ENCODE measurements at regions not wholly inside any gene's neighbourhood (a gene's known extent, or its start where the extent isn't known, plus 50 kb on each side); places are given as distances from the start of the nearest gene placed in this dataset.

GRCh38 chr10:83801983-83802382 lies 337.3 kb upstream of the GHITM start:
- no peaks in the 10 kb centered on the region for H3K36me3 ChIP-seq (ENCODE audit: insufficient read depth, low read length)
- no peaks in the 10 kb centered on the region for H3K4me1 ChIP-seq (ENCODE audit: insufficient read depth, low read length, severe bottlenecking)
- no peaks in the 10 kb centered on the region for H3K9me3 ChIP-seq (ENCODE audit: low read length)
- H3K9me2 ChIP-seq (ENCODE audit: low read depth, low read length) = no peaks in the 10 kb centered on the region
- no peak overlapping the region for H3K4me3 ChIP-seq (ENCODE audit: low read depth, low read length, poor library complexity, severe bottlenecking)
- H3F3A ChIP-seq (ENCODE audit: insufficient read depth, low read length) = no peaks in the 10 kb centered on the region
- H3K4me2 ChIP-seq (ENCODE audit: low read length) = no peak overlapping the region
- H3K79me2 ChIP-seq (ENCODE audit: insufficient read depth, low read length) = no peaks in the 10 kb centered on the region
- no peak overlapping the region for H2AFZ ChIP-seq (ENCODE audit: low read length)
- no peak overlapping the region for H3K27ac ChIP-seq (ENCODE audit: low read depth, low read length, poor library complexity, severe bottlenecking)
- peak; percentile 20; the same call in 1 of the 2 replicates for TF ChIP-seq CTCF (IDR thresholded peaks at IDR 0.05; ENCODE audit: low read length)
- TF ChIP-seq EZH2 (IDR thresholded peaks at IDR 0.05; ENCODE audit: borderline replicate concordance, low read length) = no peak
- no peak overlapping the region for H3K9ac ChIP-seq (ENCODE audit: low read length)
- no peaks in the 10 kb centered on the region for H3K27me3 ChIP-seq (ENCODE audit: insufficient read depth, low read length)
- no peaks in the 10 kb centered on the region for H4K20me1 ChIP-seq (ENCODE audit: insufficient read depth, low read length)

GRCh38 chr10:83806717-83807116 lies 332.6 kb upstream of the GHITM start:
- H3K79me2 ChIP-seq (ENCODE audit: insufficient read depth, low read length) = no peaks in the 10 kb centered on the region
- no peaks in the 10 kb centered on the region for H3K36me3 ChIP-seq (ENCODE audit: insufficient read depth, low read length)
- H3K4me3 ChIP-seq (ENCODE audit: low read depth, low read length, poor library complexity, severe bottlenecking) = no peak overlapping the region
- no peak overlapping the region for H2AFZ ChIP-seq (ENCODE audit: low read length)
- H3K9ac ChIP-seq (ENCODE audit: low read length) = no peak overlapping the region
- H3K4me1 ChIP-seq (ENCODE audit: insufficient read depth, low read length, severe bottlenecking) = no peaks in the 10 kb centered on the region
- H3K27me3 ChIP-seq (ENCODE audit: insufficient read depth, low read length) = no peaks in the 10 kb centered on the region
- no peak for TF ChIP-seq CTCF (IDR thresholded peaks at IDR 0.05; ENCODE audit: low read length)
- no peak for TF ChIP-seq EZH2 (IDR thresholded peaks at IDR 0.05; ENCODE audit: borderline replicate concordance, low read length)
- no peaks in the 10 kb centered on the region for H3K9me2 ChIP-seq (ENCODE audit: low read depth, low read length)
- H3F3A ChIP-seq (ENCODE audit: insufficient read depth, low read length) = no peaks in the 10 kb centered on the region
- H3K9me3 ChIP-seq (ENCODE audit: low read length) = no peaks in the 10 kb centered on the region
- H3K4me2 ChIP-seq (ENCODE audit: low read length) = no peak overlapping the region
- no peak overlapping the region for H3K27ac ChIP-seq (ENCODE audit: low read depth, low read length, poor library complexity, severe bottlenecking)
- no peaks in the 10 kb centered on the region for H4K20me1 ChIP-seq (ENCODE audit: insufficient read depth, low read length)

DNA sequence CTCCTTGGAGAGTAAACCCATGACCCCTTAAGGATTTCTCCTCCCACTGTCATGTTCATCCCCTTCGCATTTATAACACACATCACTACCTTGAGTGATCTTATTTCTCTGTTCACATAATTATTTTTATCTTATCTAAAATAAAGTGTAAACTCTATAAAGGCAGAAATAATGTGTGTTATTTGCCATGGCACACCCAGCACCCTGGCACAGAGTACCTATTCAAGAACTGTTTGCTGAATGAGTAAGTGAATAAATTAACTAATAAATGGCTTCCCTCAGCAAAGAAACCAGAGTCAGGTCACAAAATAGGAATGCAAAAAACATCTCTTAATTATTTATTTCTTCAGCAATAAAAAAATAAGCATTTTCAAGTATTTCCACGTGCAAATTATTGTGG lies 330.3 kb upstream of the GHITM start:
- no peaks in the 10 kb centered on the region for H3K36me3 ChIP-seq (ENCODE audit: insufficient read depth, low read length)
- no peak overlapping the region for H3K4me2 ChIP-seq (ENCODE audit: low read length)
- no peaks in the 10 kb centered on the region for H3K79me2 ChIP-seq (ENCODE audit: insufficient read depth, low read length)
- H3K9me3 ChIP-seq (ENCODE audit: low read length) = no peaks in the 10 kb centered on the region
- no peaks in the 10 kb centered on the region for H3K9me2 ChIP-seq (ENCODE audit: low read depth, low read length)
- H3K27ac ChIP-seq (ENCODE audit: low read depth, low read length, poor library complexity, severe bottlenecking) = no peak overlapping the region
- TF ChIP-seq EZH2 (IDR thresholded peaks at IDR 0.05; ENCODE audit: borderline replicate concordance, low read length) (no peak), CTCF (IDR thresholded peaks at IDR 0.05; ENCODE audit: low read length) (no peak)
- H2AFZ ChIP-seq (ENCODE audit: low read length) = no peak overlapping the region
- H3F3A ChIP-seq (ENCODE audit: insufficient read depth, low read length) = no peaks in the 10 kb centered on the region
- H3K9ac ChIP-seq (ENCODE audit: low read length) = no peak overlapping the region
- H3K27me3 ChIP-seq (ENCODE audit: insufficient read depth, low read length) = no peaks in the 10 kb centered on the region
- H4K20me1 ChIP-seq (ENCODE audit: insufficient read depth, low read length) = no peaks in the 10 kb centered on the region
- no peaks in the 10 kb centered on the region for H3K4me1 ChIP-seq (ENCODE audit: insufficient read depth, low read length, severe bottlenecking)
- H3K4me3 ChIP-seq (ENCODE audit: low read depth, low read length, poor library complexity, severe bottlenecking) = no peak overlapping the region

Measured in OCI-LY1 (cell line).